Cerebellar cortex (tissue), 1 donor: ENCODE measurements at regions not wholly inside any gene's neighbourhood (a gene's known extent, or its start where the extent isn't known, plus 50 kb on each side); places are given as distances from the start of the nearest gene placed in this dataset.
A peak's percentile ranks its signal among the peaks of the same experiment; 100 is the strongest.

Source experiments
- DNase-seq: peaks from one replicate; pipeline ENCODE4 v3.0.0-alpha.2; 2015; ENCODE audit warnings: low spot score

DNA sequence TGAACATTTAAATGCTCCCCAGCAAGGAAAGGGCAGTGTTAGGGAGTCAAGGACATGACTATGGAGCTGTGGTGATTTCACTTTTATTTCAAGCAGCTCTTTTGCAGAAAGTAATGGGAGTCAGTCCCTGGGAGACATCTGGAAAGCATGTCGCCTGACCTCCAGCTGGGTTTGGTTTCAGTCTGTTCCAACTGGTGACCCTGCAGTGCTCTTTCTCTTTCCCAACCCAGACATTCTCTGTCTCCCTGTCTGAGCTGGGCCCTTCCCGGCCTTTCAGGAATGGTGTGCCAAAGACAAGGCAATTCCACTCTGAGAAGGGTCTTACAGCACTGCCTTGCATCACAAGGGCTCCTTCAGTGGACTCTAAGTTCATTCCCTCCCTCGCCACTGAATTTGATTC, 323.2 kb downstream of the OSR1 start:
- no peak for DNase-seq

GRCh38 chr2:19033240-19033639, 325.2 kb downstream of the OSR1 start:
- DNase-seq = peak; percentile 8

GRCh38 chr2:19031642-19032041, 326.8 kb downstream of the OSR1 start:
- DNase-seq = no peak

GRCh38 chr2:19029655-19030054, 328.8 kb downstream of the OSR1 start:
- DNase-seq = no peak

- no peak for DNase-seq
Observed at GRCh38 chr2:19028587-19029375, 329.6 kb downstream of the OSR1 start.

- DNase-seq = no peak
Observed at GRCh38 chr2:19027626-19028025, 330.8 kb downstream of the OSR1 start.

GRCh38 chr2:19026261-19026660, 332.2 kb downstream of the OSR1 start:
- no peak for DNase-seq

DNA sequence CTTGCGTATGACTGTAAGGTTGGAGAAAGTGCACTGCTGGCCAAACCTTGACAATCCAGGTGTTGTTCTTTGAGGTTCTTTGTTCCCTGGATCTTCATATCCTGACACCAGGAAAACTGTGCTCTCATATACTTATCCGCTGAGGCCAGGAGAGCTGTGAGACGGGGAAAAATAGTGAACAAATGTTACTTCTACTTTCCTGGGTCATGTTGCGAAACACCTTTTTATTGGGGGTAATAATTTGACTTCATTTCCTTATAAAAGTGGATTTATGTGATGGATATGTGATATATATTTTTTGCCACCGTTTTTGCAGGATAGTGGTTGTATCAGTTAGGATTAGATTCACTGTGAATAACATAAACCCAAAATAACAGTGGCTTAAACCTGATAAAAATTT, 336.1 kb downstream of the OSR1 start:
- DNase-seq = no peak

- no peak for DNase-seq
Observed at GRCh38 chr2:19021721-19022120, 336.7 kb downstream of the OSR1 start.

- DNase-seq = no peak
Observed at GRCh38 chr2:19021100-19021476, 337.3 kb downstream of the OSR1 start.

DNA sequence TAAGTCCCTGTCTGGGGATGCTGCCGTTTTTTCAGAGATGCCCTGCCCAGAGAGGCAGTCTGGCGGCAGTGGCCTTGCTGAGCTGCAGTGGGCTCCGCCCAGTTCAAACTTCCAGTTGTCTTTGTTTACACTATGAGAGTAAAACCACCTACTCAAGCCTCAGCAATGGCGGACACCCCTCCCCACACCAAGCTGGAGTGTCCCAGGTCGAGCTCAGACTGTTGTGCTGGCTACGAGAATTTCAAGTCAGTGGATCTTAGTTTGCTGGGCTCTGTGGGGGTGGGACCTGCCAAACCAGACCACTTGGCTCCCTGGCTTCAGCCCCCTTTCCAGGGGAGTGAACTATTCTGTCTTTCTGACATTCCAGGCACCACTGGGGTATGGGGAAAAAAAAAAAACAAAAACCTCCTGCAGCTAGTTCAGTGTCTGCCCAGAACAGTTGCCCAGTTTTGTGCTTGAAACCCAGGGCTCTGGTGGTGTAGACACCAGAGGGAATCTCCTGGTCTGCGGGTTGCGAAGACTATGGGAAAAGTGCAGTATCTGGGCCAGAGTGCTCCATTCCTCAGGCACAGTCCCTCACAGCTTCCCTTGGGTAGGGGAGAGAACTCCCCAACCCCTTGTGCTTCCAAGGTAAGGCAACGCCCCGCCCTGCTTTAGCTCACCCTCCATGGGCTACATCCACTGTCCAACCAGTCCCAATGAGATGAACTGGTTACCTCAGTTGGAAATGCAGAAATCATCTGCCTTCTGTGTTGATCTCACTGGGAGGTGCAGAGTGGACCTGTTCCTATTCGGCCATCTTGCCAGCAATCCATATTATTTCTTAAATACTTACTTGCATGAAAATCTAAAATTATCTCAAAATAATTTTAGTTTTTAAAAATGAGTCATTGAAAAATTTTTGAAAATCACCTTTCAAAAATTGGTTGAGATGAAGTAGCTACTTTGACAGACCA, 338.0 kb downstream of the OSR1 start:
- no peak for DNase-seq

GRCh38 chr2:19009510-19009909, 348.9 kb downstream of the OSR1 start:
- no peak for DNase-seq

GRCh38 chr2:19003554-19003953, 354.9 kb downstream of the OSR1 start:
- no peak for DNase-seq

GRCh38 chr2:19000776-19001175, 357.6 kb downstream of the OSR1 start:
- DNase-seq = no peak

GRCh38 chr2:18999198-18999597, 359.2 kb downstream of the OSR1 start:
- DNase-seq = no peak

DNA sequence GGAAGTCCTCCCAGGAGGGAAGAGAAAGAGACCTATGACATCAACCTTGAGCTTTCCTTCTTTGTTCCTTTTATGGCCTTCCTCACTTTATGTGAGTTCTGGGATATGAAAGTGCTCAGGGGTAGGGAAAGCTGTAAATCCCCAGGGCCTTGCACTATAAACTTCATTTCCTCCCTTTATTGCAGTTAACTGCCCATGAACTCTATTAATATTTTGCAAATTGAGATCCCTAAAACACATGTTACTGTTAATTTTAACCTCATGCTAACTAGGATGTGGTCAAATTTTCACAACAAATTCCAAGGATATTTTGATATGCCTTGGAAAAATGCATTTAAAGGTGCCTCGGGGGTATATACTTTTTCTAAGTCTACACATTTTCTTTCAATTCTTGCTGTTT, 359.9 kb downstream of the OSR1 start:
- no peak for DNase-seq

DNA sequence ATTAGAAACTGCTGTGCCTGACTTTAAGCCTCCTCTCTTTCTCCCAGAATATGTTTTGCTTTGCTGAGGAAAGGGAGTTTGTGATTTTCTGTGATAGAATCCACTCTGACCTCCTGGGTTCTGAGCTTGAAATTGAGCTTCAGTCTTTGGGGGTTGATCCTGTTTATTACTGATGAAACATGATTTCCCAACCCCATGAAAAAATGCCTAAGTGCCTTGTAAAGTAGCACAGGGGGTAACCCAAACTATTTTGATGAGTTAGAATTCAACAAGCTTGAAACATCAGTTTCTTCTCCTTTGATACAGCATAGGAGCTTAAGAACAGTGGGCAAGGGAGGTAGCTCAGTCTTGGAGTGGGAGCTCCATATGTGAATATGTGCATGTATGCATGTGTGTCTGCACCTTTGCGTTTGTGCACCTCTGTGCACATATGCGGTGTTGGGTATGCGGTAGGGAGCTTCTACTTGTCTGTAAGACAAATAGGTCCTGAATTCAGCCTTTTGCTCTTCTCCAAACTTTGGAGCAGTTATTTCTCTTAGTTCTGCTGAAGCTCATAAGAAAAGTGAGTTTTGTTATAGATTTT, 364.6 kb downstream of the OSR1 start:
- DNase-seq = no peak

DNA sequence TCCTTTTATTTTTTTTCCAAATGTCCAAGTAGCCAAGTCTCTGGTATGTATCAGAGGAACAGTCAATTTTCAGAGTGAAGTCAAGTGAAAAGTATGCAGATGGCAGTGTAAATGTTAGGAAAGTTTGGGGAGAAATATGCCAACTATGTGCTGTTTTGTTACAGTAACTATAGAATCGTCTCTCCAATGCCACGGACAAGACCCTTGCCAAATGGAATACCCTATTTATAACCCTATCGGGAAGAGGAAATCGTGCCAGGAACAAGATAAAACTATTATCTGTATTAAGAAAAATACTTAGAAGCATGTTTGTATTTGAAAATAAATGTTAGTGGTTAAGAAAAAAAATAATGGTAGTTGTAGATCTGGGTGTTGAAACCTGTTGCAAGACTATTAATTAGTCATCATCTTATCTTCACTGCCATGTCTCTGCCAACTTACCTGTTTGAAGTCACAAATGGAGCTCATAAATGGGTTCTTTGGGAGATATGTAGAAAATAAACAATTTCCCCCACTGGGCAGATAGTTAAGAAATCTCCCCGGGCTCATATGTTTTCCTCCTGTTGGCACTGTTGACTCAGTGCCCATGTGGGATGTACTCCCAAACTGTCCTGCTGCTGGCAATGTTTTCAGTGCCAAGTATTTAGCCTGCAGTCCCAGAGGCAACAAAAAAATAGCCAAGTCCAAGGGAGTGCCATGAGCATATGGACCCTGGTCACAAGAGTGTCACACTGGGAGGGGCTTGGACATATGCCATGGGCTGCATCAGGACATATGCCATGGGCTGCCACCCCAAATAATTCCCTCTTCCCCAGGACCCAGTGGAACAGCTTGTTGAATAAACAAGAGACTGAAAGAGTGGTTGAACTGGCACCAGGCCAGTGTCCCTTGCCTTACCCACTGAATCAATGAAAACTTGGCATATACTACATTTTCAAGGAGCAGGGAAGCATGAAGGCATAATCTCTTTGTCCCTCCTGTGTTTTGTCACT, 366.9 kb downstream of the OSR1 start:
- peak; percentile 97 for DNase-seq

- DNase-seq = no peak
Observed at GRCh38 chr2:18988631-18989232, 369.7 kb downstream of the OSR1 start.

DNA sequence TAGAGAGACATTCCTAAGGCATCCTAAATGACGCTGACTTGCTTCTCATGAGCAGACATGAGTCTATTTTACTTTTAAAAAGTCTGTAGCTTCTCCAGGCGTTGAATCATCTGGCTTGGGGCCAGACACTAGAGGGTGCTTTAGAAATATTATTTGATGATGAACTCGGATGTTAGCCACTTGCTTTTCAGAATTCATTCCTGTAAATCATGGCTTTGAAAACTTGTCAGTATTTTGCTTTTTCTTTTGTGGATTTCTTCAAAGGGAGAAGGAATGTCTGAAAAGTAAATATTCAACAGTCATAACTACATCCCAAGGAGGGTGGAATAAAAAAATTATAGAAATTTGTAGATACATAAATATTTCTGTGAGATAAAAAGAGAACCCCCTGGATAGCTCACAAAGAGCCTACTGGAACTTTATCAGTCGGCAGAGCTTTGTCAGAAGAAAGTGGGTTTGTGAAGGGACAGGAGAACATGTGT, 370.8 kb downstream of the OSR1 start:
- peak; percentile 26 for DNase-seq

GRCh38 chr2:18987016-18987415, 371.4 kb downstream of the OSR1 start:
- DNase-seq = no peak
